Lower leg skin (tissue), 4 donors: ENCODE measurements at regions not wholly inside any gene's neighbourhood (a gene's known extent, or its start where the extent isn't known, plus 50 kb on each side); places are given as distances from the start of the nearest gene placed in this dataset.

Experiments
- DNase-seq, 2 donors: peaks; one replicate each; pipeline ENCODE4 v3.0.0-alpha.2; 2019; ENCODE audit warnings: low spot score in 2 of 2
- H3K4me3 ChIP-seq: fragments of 200-600 bp; sonication (generic); 2 replicates; pipeline ENCODE4 v1.5.1; 2017; ENCODE audit warnings: mild to moderate bottlenecking, low read depth; ENCODE audit not compliant: poor library complexity, severe bottlenecking
- POLR2A ChIP-seq, 2 donors: fragments of 450-650 bp; IDR thresholded peaks; one replicate each; pipeline ENCODE4 v1.6.1; 2016 to 2017; ENCODE audit warnings: antibody characterized with exemption in 2 of 2, mild to moderate bottlenecking in 1 of 2, moderate library complexity in 1 of 2
- WGBS, 2 donors: methylation state at CpG; one replicate each; pipeline ENCODE4 v1.1.5; 2018; 5-methylcytosine and 5-hydroxymethylcytosine counted together
- intact Hi-C: fragments of 100-400 bp; cut with DNase I; formaldehyde crosslinking; loops from one replicate; pipeline ENCODE4 v1.15.0; 2023; ENCODE audit warnings: low total_unique reads
- TF ChIP-seq, protein P1 (sequence below), 3 donors: fragments of 450-650 bp; IDR thresholded peaks; one replicate each; pipeline ENCODE4 v1.5.1; 2016; ENCODE audit warnings: antibody characterized with exemption in 3 of 3, mild to moderate bottlenecking in 3 of 3, moderate library complexity in 2 of 3

DNA sequence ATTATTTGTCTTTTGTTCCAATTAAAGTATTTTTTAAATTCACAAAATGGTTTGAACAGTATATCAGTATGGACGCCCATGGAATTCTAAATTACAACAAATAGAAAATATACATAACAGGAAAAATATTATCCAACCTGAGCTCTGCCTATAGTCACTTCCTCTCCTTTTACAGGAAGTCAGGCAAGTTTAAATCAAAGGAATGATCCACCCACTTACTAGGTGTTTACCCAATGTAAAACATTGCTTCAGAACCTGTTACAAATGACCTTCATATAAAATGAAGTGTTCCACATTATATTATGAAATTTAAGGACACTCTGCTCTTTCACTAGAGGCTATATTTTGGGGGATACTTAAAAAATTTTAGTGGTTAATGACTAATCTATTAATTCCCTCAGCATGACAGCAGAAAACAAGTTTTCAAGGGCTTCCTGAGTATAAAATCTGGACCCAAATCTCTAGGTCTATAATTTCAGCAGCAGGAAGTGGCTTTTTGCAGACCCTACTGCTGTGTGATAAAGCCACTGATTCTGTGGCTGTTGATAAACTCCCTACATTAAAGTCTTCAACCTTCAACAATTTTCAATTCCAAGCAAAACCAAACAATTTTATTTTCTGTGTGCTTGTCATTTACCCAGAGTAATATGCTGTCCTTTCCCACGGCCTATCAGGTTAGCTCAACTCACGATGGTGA, 722.6 kb downstream of the GATA3 start:
- intact Hi-C loops: no loop called here
- 67 to 78% methylated on average over 3 of the region's 3 CpGs for WGBS, 2 donors

DNA sequence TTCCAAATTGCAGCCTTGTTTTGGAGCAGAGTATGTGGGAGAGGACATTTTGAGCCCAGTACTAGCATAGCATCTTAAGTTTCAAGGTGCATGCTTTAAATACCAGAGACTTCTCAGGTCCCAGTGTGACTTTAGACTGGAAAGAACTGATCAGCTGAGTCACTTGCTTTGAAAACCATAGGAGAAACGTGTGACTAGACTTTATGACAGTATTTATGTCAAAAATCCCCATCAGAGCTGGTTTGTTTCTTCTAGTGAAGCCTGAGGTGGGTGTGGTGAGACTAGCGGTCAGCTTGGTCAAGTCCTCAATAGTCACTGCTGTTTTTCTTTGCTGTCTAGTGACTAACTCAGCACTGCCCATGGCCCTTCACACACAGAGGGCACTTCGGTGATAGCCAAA, 724.2 kb downstream of the GATA3 start:
- H3K4me3 ChIP-seq: no peak overlapping the region
- intact Hi-C loops: no loop called here
- DNase-seq: no peak
- 66 to 74% methylated on average over 3 of the region's 3 CpGs for WGBS, 2 donors
- TF ChIP-seq, protein P1, sequence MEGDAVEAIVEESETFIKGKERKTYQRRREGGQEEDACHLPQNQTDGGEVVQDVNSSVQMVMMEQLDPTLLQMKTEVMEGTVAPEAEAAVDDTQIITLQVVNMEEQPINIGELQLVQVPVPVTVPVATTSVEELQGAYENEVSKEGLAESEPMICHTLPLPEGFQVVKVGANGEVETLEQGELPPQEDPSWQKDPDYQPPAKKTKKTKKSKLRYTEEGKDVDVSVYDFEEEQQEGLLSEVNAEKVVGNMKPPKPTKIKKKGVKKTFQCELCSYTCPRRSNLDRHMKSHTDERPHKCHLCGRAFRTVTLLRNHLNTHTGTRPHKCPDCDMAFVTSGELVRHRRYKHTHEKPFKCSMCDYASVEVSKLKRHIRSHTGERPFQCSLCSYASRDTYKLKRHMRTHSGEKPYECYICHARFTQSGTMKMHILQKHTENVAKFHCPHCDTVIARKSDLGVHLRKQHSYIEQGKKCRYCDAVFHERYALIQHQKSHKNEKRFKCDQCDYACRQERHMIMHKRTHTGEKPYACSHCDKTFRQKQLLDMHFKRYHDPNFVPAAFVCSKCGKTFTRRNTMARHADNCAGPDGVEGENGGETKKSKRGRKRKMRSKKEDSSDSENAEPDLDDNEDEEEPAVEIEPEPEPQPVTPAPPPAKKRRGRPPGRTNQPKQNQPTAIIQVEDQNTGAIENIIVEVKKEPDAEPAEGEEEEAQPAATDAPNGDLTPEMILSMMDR (IDR thresholded peaks at IDR 0.05): no peak
- no peak for TF ChIP-seq POLR2A (IDR thresholded peaks at IDR 0.05)

More for the DNA sequence above, 722.6 kb downstream of the GATA3 start:
- no peak for TF ChIP-seq POLR2A (IDR thresholded peaks at IDR 0.05)
- TF ChIP-seq, protein P1 (IDR thresholded peaks at IDR 0.05): no peak
- H3K4me3 ChIP-seq: no peak overlapping the region
- no peak for DNase-seq

DNA sequence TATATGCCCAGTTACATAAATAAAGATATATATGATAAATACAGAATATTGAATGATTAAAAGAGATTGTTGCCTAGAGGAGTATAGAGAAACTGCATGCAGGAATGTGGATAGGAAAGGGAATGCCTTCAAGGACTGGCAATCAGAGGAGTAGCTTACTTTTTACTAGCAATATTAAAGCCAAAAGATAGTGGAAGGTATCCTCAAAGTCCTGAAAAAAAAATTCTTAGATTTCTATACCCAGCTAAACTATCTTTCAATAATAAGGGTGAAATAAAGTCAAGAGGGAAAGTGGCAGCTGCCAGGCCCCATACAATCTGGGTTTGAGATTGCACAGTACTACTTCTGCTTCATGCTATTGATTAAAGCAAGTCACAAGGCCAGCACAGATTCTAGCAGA, 733.2 kb downstream of the GATA3 start:
- DNase-seq: no peak
- no peak overlapping the region for H3K4me3 ChIP-seq
- TF ChIP-seq POLR2A (IDR thresholded peaks at IDR 0.05): no peak
- TF ChIP-seq, protein P1 (IDR thresholded peaks at IDR 0.05): no peak
- intact Hi-C loops: no loop called here

DNA sequence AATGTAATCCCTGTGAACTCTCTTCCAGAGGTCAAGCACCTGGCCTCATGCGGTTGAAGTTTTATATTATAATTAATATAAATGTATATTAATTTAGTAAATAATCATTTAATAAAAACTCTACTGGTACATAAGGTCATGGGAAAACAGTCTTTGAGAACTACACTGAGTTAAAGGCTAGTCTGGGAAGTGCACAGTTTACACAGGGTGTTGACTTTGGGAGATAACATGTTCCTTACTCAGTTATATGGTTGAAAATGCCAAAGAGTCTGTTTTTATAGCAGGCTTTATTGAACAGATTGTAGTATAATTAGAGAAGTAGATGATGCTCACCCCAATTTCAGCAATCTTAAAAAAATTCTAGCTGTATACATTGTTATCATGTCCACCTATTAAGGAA, 735.9 kb downstream of the GATA3 start:
- H3K4me3 ChIP-seq: no peak overlapping the region
- WGBS, 2 donors: 90 to 100% methylated on average over 1 of the region's 1 CpG
- intact Hi-C loops: no loop called here
- no peak for DNase-seq
- TF ChIP-seq, protein P1 (IDR thresholded peaks at IDR 0.05): no peak
- TF ChIP-seq POLR2A (IDR thresholded peaks at IDR 0.05): no peak

DNA sequence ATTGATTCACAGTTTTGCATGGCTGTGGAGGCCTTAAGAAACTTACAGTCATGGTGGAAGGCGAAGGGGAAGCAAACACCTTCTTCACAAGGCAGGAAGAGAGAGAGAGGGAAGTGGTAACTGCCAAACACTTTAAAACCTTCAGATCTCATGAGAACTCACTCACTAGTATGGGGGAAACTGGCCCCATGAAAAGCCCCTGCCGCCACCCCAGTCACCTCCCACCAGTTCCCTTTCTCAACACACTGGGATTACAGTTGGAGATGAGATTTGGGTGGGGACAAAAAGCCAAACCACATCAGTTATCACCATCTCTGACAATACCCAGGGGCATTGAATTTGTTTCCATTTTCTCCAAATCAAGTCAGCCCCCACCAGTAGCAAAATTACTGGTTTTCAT, 740.4 kb downstream of the GATA3 start:
- intact Hi-C loops: no loop called here
- no peak for DNase-seq
- no peak overlapping the region for H3K4me3 ChIP-seq
- 86 to 91% methylated on average over 2 of the region's 2 CpGs for whole genome bisulfite sequencing, 2 donors
- TF ChIP-seq, protein P1 (IDR thresholded peaks at IDR 0.05): no peak

DNA sequence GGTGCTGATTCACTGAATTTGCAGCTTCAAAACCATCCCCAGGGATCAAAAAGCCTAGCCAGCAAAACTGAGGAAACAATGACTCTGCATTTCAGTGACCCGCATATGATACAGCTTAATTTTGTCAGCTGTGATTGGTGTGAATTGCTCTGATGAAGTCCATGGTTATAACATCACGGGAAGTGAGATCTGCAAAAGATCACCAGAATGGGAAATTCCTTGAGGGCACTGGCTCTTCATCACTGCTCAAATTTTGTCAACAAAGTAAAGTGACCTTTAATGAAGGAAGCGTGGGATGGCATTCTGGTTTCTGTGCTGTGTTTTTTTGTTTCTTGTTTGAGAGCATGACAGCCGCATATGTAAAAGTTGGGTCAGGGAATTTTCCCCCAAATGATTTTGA, 745.9 kb downstream of the GATA3 start:
- intact Hi-C loops: no loop called here
- WGBS, 2 donors: 57 to 76% methylated on average over 4 of the region's 4 CpGs
- TF ChIP-seq, protein P1 (IDR thresholded peaks at IDR 0.05): no peak
- no peak for TF ChIP-seq POLR2A (IDR thresholded peaks at IDR 0.05)
- DNase-seq: no peak
- H3K4me3 ChIP-seq: no peak overlapping the region
